ENCODE measurements at regions not wholly inside any gene's neighbourhood (a gene's known extent, or its start where the extent isn't known, plus 50 kb on each side); places are given as distances from the start of the nearest gene placed in this dataset.

DNA sequence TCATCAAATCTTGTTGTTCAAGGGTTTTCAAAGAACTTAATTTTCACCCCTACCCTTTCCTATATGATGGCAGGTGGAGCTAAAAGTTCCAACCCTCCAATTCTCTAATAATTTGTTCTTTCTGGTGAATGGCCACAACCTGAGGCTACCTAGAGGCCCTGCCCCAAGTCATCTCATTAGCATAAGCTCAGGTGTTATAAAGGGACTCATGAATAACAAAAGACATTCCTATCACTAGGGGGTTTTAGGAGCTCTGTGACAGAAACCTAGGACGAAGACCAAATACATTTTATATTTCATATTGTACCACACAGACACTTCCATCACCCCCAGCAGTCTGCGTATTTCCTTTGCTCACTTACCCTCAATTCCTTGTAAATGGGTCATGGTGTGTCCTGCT is 483.6 kb upstream of the EPHA6 start:
- peak; percentile 58 for DNase-seq (ENCODE audit: low spot score)
- Histone ChIP-seq H3K4me3 (no peak overlapping the region), H3K27ac (ENCODE audit: low read depth) (no peak overlapping the region), H3K36me3 (ENCODE audit: insufficient read depth) (no peaks in the 10 kb centered on the region), H3K9me2 (ENCODE audit: insufficient read depth) (peaks cover 7% of the 10 kb centered on the region; the same call in 1 of the 2 replicates), H4K20me1 (replicated peaks; ENCODE audit: insufficient read depth) (no peaks in the 10 kb centered on the region), H2AFZ (peak overlapping the region; percentile 26), H3K27me3 (ENCODE audit: insufficient read depth) (no peaks in the 10 kb centered on the region), H3K4me2 (no peak overlapping the region), H3K79me2 (replicated peaks; ENCODE audit: insufficient read depth) (no peaks in the 10 kb centered on the region), H3F3A (replicated peaks; ENCODE audit: low read depth) (no peaks in the 10 kb centered on the region), H3K4me1 (ENCODE audit: insufficient read depth) (peaks cover 3% of the 10 kb centered on the region; the same call in 1 of the 2 replicates)
- no peak overlapping the region for H3K27ac Mint-ChIP-seq
- peaks cover 14% of the 10 kb centered on the region; the same call in 2 of the 3 replicates for H3K4me1 Mint-ChIP-seq
- no peaks in the 10 kb centered on the region for H3K9me3 Mint-ChIP-seq
- H3K27me3 Mint-ChIP-seq (ENCODE audit: insufficient read depth, low read depth, poor library complexity) = no peaks in the 10 kb centered on the region
- TF ChIP-seq EZH2 (IDR thresholded peaks at IDR 0.05; ENCODE audit: low read depth, unreplicated experiment) (no peak), ZNF331 (CRISPR knock-in tag; IDR thresholded peaks at IDR 0.05; ENCODE audit: low read depth) (no peak)
- TF ChIP-seq, protein P1, sequence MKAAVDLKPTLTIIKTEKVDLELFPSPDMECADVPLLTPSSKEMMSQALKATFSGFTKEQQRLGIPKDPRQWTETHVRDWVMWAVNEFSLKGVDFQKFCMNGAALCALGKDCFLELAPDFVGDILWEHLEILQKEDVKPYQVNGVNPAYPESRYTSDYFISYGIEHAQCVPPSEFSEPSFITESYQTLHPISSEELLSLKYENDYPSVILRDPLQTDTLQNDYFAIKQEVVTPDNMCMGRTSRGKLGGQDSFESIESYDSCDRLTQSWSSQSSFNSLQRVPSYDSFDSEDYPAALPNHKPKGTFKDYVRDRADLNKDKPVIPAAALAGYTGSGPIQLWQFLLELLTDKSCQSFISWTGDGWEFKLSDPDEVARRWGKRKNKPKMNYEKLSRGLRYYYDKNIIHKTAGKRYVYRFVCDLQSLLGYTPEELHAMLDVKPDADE (IDR thresholded peaks at IDR 0.05) = no peak
- TF ChIP-seq, protein P2, sequence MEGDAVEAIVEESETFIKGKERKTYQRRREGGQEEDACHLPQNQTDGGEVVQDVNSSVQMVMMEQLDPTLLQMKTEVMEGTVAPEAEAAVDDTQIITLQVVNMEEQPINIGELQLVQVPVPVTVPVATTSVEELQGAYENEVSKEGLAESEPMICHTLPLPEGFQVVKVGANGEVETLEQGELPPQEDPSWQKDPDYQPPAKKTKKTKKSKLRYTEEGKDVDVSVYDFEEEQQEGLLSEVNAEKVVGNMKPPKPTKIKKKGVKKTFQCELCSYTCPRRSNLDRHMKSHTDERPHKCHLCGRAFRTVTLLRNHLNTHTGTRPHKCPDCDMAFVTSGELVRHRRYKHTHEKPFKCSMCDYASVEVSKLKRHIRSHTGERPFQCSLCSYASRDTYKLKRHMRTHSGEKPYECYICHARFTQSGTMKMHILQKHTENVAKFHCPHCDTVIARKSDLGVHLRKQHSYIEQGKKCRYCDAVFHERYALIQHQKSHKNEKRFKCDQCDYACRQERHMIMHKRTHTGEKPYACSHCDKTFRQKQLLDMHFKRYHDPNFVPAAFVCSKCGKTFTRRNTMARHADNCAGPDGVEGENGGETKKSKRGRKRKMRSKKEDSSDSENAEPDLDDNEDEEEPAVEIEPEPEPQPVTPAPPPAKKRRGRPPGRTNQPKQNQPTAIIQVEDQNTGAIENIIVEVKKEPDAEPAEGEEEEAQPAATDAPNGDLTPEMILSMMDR (conservative IDR thresholded peaks at IDR 0.05; ENCODE audit: low read depth in 2 of 2) = no peak
- no peak overlapping the region for H3K4me3 Mint-ChIP-seq
- no peaks in the 10 kb centered on the region for H3K36me3 Mint-ChIP-seq (ENCODE audit: low read depth)
- ATAC-seq = peak; percentile 59

DNA sequence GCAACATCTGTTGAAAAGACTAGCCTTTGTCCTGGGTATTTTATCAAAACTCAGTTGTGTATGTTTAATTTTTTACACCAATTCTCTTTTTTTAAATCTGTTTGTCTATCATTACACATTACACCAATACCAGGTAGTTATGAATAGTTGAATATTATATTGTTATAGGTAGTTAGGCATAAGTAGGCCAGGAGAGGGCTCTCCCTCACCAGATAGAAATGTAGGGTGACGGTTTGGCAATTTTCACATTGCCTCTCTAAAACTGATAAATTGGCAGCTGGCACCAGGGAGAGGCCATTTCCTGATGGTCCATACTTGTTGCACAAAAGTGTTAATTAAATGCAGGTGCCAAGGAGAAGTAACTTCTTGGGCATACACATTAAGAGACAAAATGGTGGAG is 483.1 kb upstream of the EPHA6 start:
- no peaks in the 10 kb centered on the region for H4K20me1 ChIP-seq (replicated peaks; ENCODE audit: insufficient read depth)
- Mint-ChIP-seq H3K9me3 (no peaks in the 10 kb centered on the region), H3K27me3 (ENCODE audit: insufficient read depth, low read depth, poor library complexity) (no peaks in the 10 kb centered on the region), H3K27ac (no peak overlapping the region), H3K4me3 (no peak overlapping the region), H3K4me1 (peaks cover 14% of the 10 kb centered on the region; the same call in 2 of the 3 replicates), H3K36me3 (ENCODE audit: low read depth) (no peaks in the 10 kb centered on the region)
- no peak overlapping the region; the same call in 1 of the 2 replicates for H2AFZ ChIP-seq
- no peaks in the 10 kb centered on the region for H3K36me3 ChIP-seq (ENCODE audit: insufficient read depth)
- H3K27ac ChIP-seq (ENCODE audit: low read depth) = no peak overlapping the region
- no peak overlapping the region for H3K4me2 ChIP-seq
- H3K9me2 ChIP-seq (ENCODE audit: insufficient read depth) = peaks cover 7% of the 10 kb centered on the region; the same call in 1 of the 2 replicates
- peaks cover 3% of the 10 kb centered on the region; the same call in 1 of the 2 replicates for H3K4me1 ChIP-seq (ENCODE audit: insufficient read depth)
- DNase-seq (ENCODE audit: low spot score) = peak; percentile 24
- H3K4me3 ChIP-seq = no peak overlapping the region
- no peaks in the 10 kb centered on the region for H3F3A ChIP-seq (replicated peaks; ENCODE audit: low read depth)
- no peak for ATAC-seq
- no peaks in the 10 kb centered on the region for H3K27me3 ChIP-seq (ENCODE audit: insufficient read depth)
- no peaks in the 10 kb centered on the region for H3K79me2 ChIP-seq (replicated peaks; ENCODE audit: insufficient read depth)
- TF ChIP-seq STAT1 (IDR thresholded peaks at IDR 0.05; ENCODE audit: unreplicated experiment) = no peak
- TF ChIP-seq, protein P2 (conservative IDR thresholded peaks at IDR 0.05; ENCODE audit: low read depth in 2 of 2) = peak; percentile 56 to 57
- no peak for TF ChIP-seq POLR2AphosphoS5 (IDR thresholded peaks at IDR 0.05; ENCODE audit: low read depth)
